NB4 (cell line): ENCODE measurements at regions not wholly inside any gene's neighbourhood (a gene's known extent, or its start where the extent isn't known, plus 50 kb on each side); places are given as distances from the start of the nearest gene placed in this dataset.

ENCODE experiments used
- POLR2A ChIP-seq: IDR thresholded peaks from 2 replicates; pipeline ENCODE4 v1.6.1; 2011; ENCODE audit warnings: mild to moderate bottlenecking; ENCODE audit not compliant: insufficient read length; ENCODE audit errors: extremely low read depth
- TF ChIP-seq, protein P1 (sequence below): IDR thresholded peaks from one replicate; pipeline ENCODE4 v1.5.1; 2012; ENCODE audit warnings: low read depth, low read length
- TF ChIP-seq, protein P2 (sequence below): IDR thresholded peaks from 2 replicates; pipeline ENCODE4 v1.6.1; 2011; ENCODE audit warnings: low read depth, low read length

DNA sequence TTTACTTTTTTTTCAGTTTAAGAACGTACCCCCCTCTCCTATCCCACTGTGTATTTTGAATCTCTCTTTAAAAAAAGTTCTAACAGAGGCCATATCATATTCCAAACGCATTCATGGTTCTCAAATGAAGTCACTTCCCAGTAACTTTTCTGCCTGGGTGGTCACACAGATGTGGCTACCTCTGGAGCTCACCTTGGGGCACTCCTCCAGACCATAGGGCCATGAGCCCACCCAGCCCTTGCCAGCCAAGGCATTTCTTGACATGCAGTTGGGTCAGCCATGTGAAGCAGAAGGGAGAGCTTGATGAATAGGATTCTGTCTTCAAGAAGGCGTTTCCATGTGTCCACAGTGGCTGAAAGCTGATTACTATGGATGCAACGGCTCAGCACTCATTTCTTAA is 239.3 kb downstream of the RAB11FIP2 start:
- TF ChIP-seq POLR2A, result no peak
- TF ChIP-seq, protein P1, sequence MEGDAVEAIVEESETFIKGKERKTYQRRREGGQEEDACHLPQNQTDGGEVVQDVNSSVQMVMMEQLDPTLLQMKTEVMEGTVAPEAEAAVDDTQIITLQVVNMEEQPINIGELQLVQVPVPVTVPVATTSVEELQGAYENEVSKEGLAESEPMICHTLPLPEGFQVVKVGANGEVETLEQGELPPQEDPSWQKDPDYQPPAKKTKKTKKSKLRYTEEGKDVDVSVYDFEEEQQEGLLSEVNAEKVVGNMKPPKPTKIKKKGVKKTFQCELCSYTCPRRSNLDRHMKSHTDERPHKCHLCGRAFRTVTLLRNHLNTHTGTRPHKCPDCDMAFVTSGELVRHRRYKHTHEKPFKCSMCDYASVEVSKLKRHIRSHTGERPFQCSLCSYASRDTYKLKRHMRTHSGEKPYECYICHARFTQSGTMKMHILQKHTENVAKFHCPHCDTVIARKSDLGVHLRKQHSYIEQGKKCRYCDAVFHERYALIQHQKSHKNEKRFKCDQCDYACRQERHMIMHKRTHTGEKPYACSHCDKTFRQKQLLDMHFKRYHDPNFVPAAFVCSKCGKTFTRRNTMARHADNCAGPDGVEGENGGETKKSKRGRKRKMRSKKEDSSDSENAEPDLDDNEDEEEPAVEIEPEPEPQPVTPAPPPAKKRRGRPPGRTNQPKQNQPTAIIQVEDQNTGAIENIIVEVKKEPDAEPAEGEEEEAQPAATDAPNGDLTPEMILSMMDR, result no peak
- TF ChIP-seq, protein P2, sequence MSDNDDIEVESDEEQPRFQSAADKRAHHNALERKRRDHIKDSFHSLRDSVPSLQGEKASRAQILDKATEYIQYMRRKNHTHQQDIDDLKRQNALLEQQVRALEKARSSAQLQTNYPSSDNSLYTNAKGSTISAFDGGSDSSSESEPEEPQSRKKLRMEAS, result no peak
